ENCODE measurements at regions not wholly inside any gene's neighbourhood (a gene's known extent, or its start where the extent isn't known, plus 50 kb on each side); places are given as distances from the start of the nearest gene placed in this dataset.

DNA sequence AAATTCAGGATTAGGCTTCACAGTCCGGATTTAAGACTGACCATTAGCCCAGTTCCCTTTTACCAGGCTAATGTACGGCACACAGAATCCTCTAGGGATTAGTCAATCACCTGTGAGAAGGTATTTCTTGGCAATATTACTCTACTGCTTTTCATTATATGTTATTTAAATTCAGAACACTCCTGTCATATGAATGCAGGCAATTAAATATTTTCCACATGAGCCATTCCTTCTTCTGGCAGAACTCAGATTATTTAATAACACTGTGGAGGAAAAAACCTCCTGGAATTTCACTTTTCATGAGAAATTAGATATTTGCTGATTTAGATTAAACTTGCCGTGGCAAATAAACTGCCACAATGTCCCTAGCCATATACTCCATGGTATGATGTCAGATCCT, 1357.5 kb upstream of the C9orf72 start:
- TF ChIP-seq CTCF (conservative IDR thresholded peaks at IDR 0.05 in 1 of 2, IDR thresholded peaks at IDR 0.05 in 1 of 2; ENCODE audit: extremely low read depth in 1 of 2, insufficient read depth in 1 of 2, low read depth in 1 of 2, low read length in 2 of 2) (no peak), EZH2 (IDR thresholded peaks at IDR 0.05; ENCODE audit: borderline replicate concordance, low read length) (no peak)

Measured in mammary epithelial cell (primary cell).